GM18873 (cell line): ENCODE measurements at regions not wholly inside any gene's neighbourhood (a gene's known extent, or its start where the extent isn't known, plus 50 kb on each side); places are given as distances from the start of the nearest gene placed in this dataset.
"Not testable (repeated sequence)": the region's sequence is repeated elsewhere in the genome, so short reads cannot be mapped to it uniquely, and the experiment has no call there.

Experiments used
- ATAC-seq: cut with Tn5 transposase; IDR thresholded peaks from one replicate; pipeline ENCODE4 v1.9.1; 2021; ENCODE audit warnings: mild to moderate bottlenecking, moderate library complexity, moderate number of reproducible peaks; ENCODE audit not compliant: unreplicated experiment, low FRiP score

- ATAC-seq: no peak
These were observed 79.0 kb upstream of the PTCH1 start for GRCh38 chr9:95595721-95596295.

GRCh38 chr9:95592931-95593330 is 76.2 kb upstream of the PTCH1 start:
- no peak for ATAC-seq

GRCh38 chr9:95588724-95589588 is 72.2 kb upstream of the PTCH1 start:
- ATAC-seq: no peak

- no peak for ATAC-seq
These were observed 70.5 kb upstream of the PTCH1 start for GRCh38 chr9:95587021-95587964.

GRCh38 chr9:95586326-95586725 is 69.6 kb upstream of the PTCH1 start:
- no peak for ATAC-seq

GRCh38 chr9:95585824-95586223 is 69.1 kb upstream of the PTCH1 start:
- ATAC-seq: no peak

- no peak for ATAC-seq
These were observed 67.4 kb upstream of the PTCH1 start for GRCh38 chr9:95584176-95584575.

- no peak for ATAC-seq
These were observed 65.1 kb upstream of the PTCH1 start for GRCh38 chr9:95581900-95582299.

GRCh38 chr9:95580812-95581761 is 64.3 kb upstream of the PTCH1 start:
- no peak for ATAC-seq

- no peak for ATAC-seq
These were observed 58.2 kb upstream of the PTCH1 start for GRCh38 chr9:95574866-95575553.

- no peak for ATAC-seq
These were observed 57.4 kb upstream of the PTCH1 start for GRCh38 chr9:95574176-95574575.

GRCh38 chr9:95573463-95573862 is 56.7 kb upstream of the PTCH1 start:
- no peak for ATAC-seq

GRCh38 chr9:95572381-95573151 is 55.8 kb upstream of the PTCH1 start:
- ATAC-seq: no peak

- ATAC-seq: no peak
These were observed 53.9 kb upstream of the PTCH1 start for GRCh38 chr9:95570646-95571045.

GRCh38 chr9:95570150-95570549 is 53.4 kb upstream of the PTCH1 start:
- no peak for ATAC-seq

GRCh38 chr9:95568735-95569134 is 52.0 kb upstream of the PTCH1 start:
- not testable (repeated sequence) for ATAC-seq
